WTC11 (cell line): ENCODE measurements at regions not wholly inside any gene's neighbourhood (a gene's known extent, or its start where the extent isn't known, plus 50 kb on each side); places are given as distances from the start of the nearest gene placed in this dataset.

Source experiments
- CREB1 ChIP-seq: sonication (generic); formaldehyde crosslinking; IDR thresholded peaks from 2 replicates; pipeline ENCODE4 v1.8.0; 2023; ENCODE audit warnings: mild to moderate bottlenecking, missing genetic modification reagents
- ZNF121 ChIP-seq: sonication (generic); formaldehyde crosslinking; IDR thresholded peaks from 2 replicates; pipeline ENCODE4 v1.8.0; 2023; ENCODE audit warnings: missing genetic modification reagents
- TF ChIP-seq, protein P1 (sequence below): fragments of 200-600 bp; IDR thresholded peaks from 2 replicates; pipeline ENCODE4 v1.8.0; 2022; ENCODE audit warnings: antibody characterized with exemption
- TF ChIP-seq, protein P2 (sequence below): sonication (generic); formaldehyde crosslinking; IDR thresholded peaks from 2 replicates; pipeline ENCODE4 v1.8.0; 2023; ENCODE audit warnings: missing genetic modification reagents
- TF ChIP-seq, protein P3 (sequence below): sonication (generic); formaldehyde crosslinking; IDR thresholded peaks from 2 replicates; pipeline ENCODE4 v1.8.0; 2022; ENCODE audit warnings: mild to moderate bottlenecking, missing genetic modification reagents

DNA sequence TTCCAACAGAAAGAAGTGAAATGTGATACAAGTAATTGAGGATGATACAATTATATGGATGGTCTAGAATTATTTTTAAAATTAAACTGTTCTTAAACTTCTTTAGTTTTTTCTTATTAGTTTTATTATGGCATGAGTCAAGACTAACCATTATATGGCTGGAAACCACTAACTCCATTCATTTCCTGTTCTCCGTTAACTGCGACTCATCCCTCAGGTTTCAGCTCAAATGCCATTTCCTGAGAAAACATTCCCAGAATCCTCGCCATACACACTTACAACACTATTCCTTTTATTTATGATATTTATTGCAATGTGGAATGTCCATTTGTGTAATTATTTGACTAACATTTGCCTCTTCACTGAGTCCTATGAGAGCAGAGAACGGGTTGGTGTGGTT lies 394.1 kb downstream of the SOX2 start:
- TF ChIP-seq CREB1, result no peak
- TF ChIP-seq, protein P1, sequence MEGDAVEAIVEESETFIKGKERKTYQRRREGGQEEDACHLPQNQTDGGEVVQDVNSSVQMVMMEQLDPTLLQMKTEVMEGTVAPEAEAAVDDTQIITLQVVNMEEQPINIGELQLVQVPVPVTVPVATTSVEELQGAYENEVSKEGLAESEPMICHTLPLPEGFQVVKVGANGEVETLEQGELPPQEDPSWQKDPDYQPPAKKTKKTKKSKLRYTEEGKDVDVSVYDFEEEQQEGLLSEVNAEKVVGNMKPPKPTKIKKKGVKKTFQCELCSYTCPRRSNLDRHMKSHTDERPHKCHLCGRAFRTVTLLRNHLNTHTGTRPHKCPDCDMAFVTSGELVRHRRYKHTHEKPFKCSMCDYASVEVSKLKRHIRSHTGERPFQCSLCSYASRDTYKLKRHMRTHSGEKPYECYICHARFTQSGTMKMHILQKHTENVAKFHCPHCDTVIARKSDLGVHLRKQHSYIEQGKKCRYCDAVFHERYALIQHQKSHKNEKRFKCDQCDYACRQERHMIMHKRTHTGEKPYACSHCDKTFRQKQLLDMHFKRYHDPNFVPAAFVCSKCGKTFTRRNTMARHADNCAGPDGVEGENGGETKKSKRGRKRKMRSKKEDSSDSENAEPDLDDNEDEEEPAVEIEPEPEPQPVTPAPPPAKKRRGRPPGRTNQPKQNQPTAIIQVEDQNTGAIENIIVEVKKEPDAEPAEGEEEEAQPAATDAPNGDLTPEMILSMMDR, result no peak
- TF ChIP-seq, protein P2, sequence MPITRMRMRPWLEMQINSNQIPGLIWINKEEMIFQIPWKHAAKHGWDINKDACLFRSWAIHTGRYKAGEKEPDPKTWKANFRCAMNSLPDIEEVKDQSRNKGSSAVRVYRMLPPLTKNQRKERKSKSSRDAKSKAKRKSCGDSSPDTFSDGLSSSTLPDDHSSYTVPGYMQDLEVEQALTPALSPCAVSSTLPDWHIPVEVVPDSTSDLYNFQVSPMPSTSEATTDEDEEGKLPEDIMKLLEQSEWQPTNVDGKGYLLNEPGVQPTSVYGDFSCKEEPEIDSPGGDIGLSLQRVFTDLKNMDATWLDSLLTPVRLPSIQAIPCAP (CRISPR knock-in tag), result no peak
- TF ChIP-seq, protein P3, sequence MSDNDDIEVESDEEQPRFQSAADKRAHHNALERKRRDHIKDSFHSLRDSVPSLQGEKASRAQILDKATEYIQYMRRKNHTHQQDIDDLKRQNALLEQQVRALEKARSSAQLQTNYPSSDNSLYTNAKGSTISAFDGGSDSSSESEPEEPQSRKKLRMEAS (CRISPR knock-in tag), result no peak
- no peak for TF ChIP-seq ZNF121
